Fibroblast of pulmonary artery (primary cell): ENCODE measurements at regions not wholly inside any gene's neighbourhood (a gene's known extent, or its start where the extent isn't known, plus 50 kb on each side); places are given as distances from the start of the nearest gene placed in this dataset.

Source experiments
- DNase-seq: peaks from one replicate; pipeline ENCODE4 v3.0.0-alpha.2; 2010; ENCODE audit warnings: low read depth
- H3K4me3 ChIP-seq: replicated peaks from 2 replicates; pipeline ENCODE4 v1.5.1; 2011; ENCODE audit warnings: low read depth, mild to moderate bottlenecking, control low read depth, low read length, moderate library complexity
- CTCF ChIP-seq: IDR thresholded peaks from 2 replicates; pipeline ENCODE4 v1.5.1; 2011; ENCODE audit warnings: mild to moderate bottlenecking, control low read depth, low read length, inconsistent platforms; ENCODE audit errors: missing control alignments

GRCh38 chr5:124468671-124469411 is 277.6 kb downstream of the ZNF608 start:
- no peak for TF ChIP-seq CTCF
- no peak for DNase-seq
- H3K4me3 ChIP-seq, result no peak overlapping the region

GRCh38 chr5:124467745-124468144 is 278.7 kb downstream of the ZNF608 start:
- no peak for DNase-seq
- H3K4me3 ChIP-seq, result no peak overlapping the region
- TF ChIP-seq CTCF, result no peak

- no peak overlapping the region for H3K4me3 ChIP-seq
- no peak for DNase-seq
- no peak for TF ChIP-seq CTCF
These were observed 280.4 kb downstream of the ZNF608 start for GRCh38 chr5:124466011-124466410.

GRCh38 chr5:124463851-124464250 is 282.6 kb downstream of the ZNF608 start:
- no peak for DNase-seq
- TF ChIP-seq CTCF, result no peak
- H3K4me3 ChIP-seq, result no peak overlapping the region

GRCh38 chr5:124462751-124463150 is 283.7 kb downstream of the ZNF608 start:
- no peak for TF ChIP-seq CTCF
- no peak overlapping the region for H3K4me3 ChIP-seq
- DNase-seq, result no peak

GRCh38 chr5:124461941-124462340 is 284.5 kb downstream of the ZNF608 start:
- TF ChIP-seq CTCF, result no peak
- H3K4me3 ChIP-seq, result no peak overlapping the region
- DNase-seq, result no peak

GRCh38 chr5:124461157-124461556 is 285.3 kb downstream of the ZNF608 start:
- no peak for TF ChIP-seq CTCF
- no peak for DNase-seq
- no peak overlapping the region for H3K4me3 ChIP-seq
